NCI-H2196 treated with DMSO at 0.1 percent for 48 hours (cell line): ENCODE measurements at regions not wholly inside any gene's neighbourhood (a gene's known extent, or its start where the extent isn't known, plus 50 kb on each side); places are given as distances from the start of the nearest gene placed in this dataset.
"Not testable (repeated sequence)": the region's sequence is repeated elsewhere in the genome, so short reads cannot be mapped to it uniquely, and the experiment has no call there.

Experiments used
- DNase-seq: peaks from one replicate; lab custom pipeline; 2025; ENCODE audit not compliant: unreplicated experiment; lab: John Stamatoyannopoulos, UW

DNA sequence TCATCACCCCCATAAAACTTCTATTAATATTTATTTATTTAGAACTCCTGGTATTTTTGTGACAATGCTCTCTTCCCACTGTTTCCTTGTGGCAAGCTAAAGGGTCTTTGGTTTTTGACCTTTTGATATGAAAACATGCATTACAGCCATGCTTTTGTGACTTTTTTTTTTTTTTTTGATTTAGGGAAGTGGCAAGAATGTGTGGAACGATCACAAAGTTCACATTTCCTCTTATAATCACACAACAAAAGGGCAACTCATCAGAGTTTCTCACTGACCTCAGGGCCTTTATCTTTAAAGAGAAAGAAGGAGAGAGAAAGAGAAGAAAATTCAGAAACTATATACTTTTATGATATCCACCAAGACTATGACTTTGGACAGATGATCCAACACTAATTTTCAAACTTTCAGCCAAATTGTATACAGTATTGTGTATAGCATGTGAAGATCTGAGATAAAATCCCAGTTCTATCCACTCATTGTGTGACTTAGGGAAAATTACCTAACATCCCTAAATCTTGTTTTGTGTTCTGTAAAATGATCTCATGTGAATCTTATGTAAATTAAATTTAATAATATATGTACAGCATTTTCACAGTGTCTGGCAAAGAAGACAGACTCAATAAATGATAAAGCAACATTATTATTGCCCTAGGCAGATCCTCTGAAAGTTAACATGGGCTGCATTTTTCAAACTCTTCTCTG lies 106.8 kb upstream of the MARCKS start:
- DNase-seq: no peak

DNA sequence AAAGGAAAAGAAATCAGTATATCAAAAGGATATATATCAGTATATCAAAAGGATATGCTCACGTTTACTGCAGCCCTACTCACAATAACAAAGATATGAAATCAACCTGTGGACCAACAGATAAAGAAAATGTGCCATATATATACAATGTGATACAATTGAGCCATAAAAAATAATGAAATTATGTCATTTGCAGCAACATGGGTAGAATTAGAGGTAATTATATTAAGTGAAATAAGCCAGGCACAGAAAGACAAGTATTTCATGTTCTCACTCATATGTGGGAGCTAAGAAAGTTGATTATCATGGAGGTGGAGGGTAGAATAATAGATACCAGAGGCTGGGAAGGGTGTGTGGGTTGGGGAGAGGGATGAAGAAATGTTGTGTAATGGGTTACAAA lies 102.9 kb upstream of the MARCKS start:
- no peak for DNase-seq

DNA sequence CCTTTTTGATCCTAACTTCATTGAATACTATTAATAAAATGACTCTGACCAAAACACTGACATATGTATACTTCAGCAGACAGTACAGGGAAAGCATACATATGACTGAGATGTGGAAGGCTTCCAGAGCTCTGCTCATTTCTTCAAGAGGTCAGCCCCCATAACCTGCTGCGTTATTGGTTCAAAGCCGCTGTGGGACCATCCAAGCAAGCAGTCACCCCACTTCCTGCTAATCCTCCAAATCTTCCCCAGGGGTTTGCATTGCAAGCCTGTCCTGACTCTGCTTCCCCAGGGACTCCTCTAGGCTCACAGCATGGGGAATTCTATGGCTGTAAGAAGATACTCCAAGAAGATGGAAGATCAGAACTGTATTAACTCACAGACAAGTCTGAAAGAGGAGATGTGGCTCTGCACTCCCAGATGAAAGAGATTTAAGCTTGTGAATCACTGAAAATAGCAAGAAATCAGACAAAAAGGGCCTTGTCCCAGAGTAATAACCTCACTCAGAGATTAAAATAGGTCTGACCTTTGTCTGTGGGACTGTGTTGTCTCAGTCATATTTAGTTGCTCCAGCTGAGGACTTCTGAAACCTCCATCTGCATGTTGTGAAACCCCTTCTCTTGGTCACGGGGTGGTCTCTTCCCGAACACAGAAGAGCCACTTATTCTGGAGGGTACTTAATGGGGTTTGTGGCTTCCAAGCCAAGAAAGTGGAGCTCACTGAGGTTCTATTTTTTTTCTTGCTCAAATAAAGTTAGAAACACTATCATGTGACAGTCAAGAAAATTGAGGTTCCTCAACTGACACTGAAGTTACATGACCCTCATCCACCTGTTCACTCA lies 101.5 kb upstream of the MARCKS start:
- no peak for DNase-seq

DNA sequence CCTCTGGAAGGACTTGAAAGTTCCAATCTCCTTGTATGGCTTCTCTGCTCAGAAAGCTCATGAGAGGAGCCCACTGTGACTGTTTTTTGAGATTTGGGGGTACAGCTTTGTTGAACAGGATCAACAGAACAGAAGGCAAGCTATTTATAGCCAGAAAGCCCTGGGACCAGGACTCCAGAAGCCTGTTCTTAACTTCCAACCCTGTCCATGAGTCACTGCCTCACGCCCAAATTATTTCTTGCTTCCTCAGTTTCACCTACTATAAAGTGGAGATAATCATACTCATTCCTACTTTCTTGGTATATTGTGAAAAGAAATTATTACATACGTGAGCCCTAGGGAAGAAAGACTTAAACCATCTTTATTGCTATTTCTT lies 100.9 kb upstream of the MARCKS start:
- DNase-seq: no peak

DNA sequence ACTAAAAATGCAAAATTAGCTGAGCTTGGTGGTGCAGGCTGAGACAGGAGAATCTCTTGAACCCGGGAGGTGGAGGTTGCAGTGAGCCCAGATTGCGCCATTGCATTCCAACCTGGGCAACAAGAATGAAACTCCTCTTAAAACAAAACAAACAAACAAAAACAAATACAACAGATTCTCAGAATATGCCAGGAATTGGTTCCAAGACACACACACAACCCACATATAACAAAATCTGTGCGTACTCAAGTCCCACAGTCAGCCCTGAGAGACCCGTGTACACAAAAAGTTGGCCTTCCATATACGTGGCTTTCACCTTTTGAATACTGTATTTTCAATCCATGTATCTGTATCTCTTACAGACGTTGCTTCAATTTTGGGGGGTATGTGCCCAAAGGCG lies 98.9 kb upstream of the MARCKS start:
- no peak for DNase-seq

DNA sequence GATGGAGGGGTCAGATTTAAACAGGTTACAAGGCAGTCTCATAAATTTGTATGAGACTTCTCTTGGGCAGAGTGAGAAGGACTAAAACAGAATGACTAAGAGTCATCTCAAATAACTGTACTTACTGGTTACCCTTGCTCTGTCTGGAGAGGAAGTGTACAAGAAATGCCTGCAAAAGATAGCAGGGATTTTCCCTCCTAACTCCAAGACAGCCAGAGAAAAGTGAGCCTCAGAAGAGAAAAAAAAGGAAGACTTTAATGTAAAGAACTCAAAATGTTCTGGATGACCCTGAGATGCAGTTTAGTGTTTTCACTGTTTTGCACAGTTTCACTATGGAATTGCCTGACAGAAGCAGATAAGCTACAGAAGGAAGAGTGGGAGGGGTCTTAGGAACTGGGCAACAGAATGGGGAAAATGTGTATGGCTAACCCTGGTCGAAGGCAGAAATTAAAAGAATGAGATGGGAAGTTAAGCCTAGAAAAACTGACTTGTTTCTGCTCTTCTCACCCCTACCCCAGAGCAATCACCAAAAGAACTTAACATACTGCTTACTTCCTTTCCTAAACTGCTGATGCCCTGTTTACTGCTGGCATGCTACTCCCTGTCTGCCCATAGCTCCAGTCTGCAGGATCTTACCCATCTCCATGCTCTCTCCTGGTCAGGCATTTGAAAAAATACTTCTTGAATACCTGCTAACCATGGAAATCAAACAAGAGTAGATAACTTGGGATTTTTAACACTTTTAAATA lies 98.1 kb upstream of the MARCKS start:
- DNase-seq: no peak

DNA sequence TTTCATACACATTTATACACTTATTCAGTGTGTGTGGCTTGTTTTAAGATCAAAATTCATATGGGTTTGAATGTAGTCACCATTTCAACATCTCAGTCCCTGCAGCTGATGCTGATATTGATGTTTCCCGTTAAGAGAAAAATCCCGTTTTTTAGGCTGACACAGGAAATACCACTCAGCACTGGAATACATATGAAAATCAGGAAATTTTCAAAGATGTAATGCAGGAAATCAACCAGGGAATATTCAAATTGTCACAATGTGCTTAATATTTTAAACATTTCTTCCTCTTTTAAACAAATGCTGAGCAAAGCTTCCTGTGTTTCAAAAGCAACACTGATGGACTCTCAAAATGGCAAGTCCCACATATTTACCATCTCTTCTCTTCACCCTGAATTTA lies 94.5 kb upstream of the MARCKS start:
- DNase-seq: no peak

DNA sequence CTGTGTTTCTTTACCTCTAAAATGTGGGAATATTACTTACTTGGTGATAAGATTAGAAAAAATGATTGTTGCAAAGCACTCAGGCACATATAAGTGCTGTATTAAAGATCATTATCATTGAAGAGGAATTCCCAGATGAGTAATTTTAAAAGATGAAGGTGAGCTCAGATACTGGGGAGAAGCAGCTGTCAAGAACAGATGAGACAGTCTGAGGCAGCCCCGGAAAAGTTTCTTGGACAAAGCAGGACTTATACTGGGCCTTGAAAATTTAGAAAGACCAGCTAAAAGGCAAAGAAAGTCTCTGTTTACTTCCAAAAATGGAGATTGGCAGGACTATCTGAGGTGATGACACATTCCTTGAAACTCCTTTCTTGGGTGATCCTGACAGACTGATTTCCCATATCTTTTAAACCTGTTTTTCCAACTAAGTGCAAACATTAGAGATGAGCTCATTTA lies 93.8 kb upstream of the MARCKS start:
- no peak for DNase-seq

DNA sequence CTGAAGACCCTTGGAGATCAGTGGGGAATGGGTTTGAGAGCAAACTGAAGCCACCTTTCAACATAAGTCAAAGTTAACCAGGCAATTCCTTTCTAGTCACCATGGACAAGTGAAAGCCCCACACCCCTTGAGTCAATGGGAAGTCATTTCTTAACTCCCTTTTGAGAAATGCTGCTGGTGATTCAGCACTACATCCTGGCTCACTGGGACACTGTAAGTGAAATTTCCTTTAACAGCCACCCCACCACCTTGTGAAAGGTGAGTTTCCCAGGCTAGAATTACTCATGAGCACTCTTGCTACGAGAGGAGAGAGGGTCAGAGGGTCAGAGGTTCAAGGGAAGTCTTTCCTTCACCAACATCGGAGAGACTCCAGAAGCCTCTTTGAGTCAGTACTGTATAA lies 93.3 kb upstream of the MARCKS start:
- no peak for DNase-seq

DNA sequence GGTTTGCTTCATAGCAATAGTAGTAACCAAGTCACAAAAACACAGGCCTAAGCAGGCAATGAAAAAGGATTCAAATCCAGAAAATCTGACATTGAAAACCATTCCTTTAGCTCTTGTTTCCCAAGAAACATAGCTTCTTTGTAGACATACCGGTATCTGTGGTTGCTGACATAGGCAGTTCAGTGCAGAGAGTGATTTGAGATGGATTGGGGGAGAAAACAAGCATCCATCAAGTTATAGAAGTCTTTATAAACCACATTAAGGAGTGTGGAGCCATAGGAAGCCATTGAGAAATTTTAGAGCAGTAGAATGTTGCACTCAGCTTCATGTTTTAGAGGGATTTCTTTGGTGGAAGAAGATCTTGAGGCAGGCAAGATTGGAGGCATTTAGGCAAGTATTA lies 91.2 kb upstream of the MARCKS start:
- no peak for DNase-seq

DNA sequence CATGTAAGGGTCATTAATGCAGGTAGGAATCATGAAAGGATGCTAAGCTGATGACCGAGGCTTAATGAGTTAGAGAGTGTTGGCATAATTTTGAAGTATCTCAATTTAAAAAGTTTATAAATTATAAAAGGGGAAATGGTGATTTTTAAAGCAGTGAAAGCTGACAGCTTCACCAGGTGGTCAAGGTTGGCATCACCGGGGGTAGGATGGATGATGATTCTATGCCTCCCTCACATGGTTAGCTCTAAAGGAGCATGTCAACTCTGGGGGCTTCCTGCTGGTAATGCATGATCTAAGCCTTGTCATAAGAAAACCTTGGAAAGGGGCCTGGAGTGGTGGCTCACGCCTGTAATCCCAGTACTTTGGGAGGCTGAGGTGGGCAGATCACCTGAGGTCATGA lies 89.2 kb upstream of the MARCKS start:
- DNase-seq: no peak

DNA sequence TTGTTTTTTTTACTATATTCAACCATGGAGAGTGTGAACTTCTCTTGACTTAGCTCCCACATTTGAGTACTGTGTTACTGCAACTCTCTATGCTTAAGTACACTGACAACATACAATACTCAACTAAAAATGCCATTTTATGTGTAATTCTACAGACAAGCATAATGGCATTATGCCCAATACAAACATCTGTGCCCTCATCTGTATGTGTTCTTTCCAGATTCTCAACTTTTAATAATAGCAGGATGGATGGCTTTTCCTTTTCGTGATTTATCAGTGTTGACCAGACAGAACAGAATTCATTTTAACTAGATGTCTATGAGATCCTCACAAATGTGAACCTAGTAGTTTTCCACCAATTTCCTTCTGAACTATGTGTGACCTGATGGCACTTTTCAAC lies 84.2 kb upstream of the MARCKS start:
- DNase-seq: no peak

DNA sequence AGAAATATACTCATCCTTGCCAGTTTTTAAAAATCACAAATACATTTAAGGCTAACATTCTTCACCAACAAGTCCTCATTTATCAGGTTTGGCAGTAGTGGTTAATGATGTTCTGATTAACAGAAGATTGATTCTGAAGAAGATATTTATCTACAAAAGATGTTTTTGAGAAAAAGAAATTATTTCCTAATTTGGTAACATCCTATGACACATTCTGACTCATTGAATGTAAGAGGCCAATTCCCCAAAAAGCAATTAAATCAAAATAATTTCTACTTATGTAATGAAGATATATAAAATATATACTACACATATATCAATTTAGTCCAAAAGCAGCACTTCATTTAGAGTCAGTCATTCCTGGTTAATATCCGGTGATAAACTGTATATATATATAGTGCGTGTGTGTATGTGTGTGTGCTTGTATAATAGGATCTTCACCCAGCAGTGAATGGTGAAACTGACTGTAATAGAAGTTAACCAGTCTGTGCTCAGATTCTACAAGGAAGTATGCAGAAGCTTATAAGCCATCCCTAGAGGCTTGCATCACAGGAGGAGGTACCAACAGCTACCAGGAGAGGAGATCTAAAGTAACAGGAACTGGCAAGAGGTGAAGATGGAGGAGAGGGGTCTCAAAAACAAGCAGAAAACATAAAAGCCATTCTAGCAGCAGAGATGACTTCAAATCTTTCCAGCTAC lies 82.9 kb upstream of the MARCKS start:
- no peak for DNase-seq

DNA sequence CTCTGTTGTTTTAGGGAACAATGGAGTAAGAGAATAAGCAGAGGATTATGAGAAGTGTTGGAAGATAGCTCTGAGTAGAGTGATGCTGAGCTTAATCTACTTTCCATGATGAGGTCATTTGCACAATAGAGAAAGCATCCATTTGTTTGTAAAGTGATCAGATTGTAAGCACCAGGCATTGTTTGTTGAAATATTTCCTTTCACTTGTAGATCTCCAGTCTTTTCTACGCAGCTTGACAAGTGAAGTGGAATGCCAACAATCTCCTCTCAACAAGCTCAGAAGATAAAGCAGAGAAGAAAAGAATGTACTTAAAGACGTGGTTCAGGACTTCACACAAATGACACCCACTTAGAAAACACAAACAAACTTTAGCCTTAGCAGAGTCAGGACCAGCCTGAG lies 80.1 kb upstream of the MARCKS start:
- no peak for DNase-seq

DNA sequence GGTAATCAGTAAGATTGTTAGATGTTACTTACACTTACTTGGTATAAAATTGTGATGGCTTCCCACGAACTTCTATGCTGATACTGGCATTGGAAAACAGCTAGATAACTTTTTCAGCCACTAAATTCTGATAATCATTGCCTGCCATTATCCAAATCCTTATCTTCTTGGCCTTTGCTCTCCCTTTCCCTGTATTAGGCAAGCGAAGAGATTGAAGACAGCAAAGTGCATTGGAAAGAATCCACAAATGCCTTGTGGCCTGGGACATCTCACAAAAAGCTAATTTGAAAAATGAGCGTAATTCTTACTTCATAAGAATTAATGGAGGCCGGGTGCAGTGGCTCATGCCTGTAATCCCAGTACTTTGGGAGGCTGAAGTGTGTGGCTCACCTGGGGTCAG lies 79.5 kb upstream of the MARCKS start:
- DNase-seq: no peak

DNA sequence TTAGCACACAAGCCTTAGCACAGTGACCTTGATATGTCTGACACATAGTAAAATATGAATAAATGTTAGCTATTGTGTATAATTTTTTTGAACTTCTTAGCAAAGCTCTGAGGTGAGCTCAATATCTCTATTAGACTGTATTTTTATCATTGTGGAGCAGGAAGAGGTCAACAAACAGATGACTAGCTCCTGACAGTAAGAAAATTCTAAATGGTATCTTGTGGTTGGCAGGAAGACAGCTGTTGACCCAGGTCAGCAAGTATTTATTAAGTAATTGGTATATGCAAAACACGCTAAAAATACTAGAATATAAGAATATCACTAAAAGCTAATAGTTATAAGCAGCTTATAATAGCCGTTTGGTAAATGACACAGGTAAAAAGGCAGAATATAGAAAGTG lies 77.5 kb upstream of the MARCKS start:
- no peak for DNase-seq

DNA sequence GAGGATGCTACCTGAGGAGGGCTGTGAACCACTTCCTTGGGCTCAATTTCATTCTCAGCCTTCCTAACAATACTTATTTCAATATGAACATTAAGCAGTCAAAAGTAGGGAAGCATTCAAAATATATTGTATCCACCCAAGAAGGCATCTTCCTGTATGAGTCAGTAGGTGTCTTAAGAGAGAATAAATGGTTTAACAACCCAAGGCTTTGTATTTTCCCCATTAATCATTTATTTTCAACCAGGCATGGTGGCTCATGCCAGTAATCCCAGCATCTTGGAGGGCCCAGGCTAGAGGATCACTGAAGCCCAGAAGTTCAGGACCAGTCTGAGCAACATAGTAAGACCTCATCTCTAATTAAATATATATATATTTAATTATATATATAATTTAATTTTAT lies 74.5 kb upstream of the MARCKS start:
- DNase-seq: no peak

DNA sequence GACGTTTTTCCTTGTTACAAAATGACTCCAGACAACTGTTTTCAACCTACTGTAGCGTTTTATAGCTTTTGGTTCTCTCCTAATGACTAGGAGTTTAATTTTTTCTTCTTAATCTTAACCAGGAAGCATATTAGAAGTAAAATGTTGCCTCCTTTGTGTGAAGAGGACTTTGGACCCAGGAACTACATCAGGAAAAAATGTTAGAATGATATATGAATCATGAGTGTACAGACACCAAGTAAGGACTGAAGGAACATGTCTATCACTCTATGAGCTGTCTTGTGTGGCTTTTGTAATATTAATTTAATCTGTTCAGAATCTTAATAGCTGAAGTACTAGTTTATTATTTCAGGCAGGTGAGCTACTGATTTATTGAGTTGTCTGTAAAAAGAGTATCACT lies 71.0 kb upstream of the MARCKS start:
- DNase-seq: no peak

DNA sequence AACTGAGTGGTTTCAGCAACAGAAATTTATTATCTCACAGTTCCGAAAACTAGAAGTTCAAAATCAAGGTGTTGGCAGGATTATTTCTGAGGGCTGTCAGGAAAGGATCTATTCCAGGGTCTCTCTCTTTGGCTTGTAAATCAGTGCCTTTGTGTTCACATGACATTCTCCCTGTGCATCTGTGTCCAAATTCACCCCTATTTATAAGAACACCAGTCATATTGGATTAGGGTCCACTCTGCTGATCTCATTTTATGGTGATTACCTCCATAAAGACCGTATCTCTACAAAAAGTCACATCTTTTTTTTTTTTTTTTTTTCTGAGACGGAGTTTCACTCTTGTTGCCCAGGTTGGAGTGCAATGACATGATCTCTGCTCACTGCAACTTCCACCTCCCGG lies 68.6 kb upstream of the MARCKS start:
- no peak for DNase-seq

DNA sequence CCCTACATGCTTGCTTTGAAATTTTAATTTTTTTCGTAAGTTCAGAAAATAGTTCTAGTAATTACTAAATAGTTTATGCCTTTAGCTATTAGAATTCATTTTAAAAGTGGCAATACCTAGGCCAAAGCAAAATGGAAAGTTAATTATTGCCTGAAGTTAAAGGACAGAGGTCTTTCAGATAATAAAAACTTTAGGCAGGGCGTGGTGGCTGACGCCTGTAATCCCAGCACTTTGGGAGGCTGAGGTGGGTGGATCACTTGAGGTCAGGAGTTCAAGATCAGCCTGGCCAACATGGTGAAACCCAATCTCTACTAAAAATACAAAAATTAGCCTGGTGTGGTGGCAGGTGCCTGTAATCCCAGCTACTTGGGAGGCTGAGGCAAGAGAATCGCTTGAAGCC lies 65.9 kb upstream of the MARCKS start:
- not testable (repeated sequence) for DNase-seq

DNA sequence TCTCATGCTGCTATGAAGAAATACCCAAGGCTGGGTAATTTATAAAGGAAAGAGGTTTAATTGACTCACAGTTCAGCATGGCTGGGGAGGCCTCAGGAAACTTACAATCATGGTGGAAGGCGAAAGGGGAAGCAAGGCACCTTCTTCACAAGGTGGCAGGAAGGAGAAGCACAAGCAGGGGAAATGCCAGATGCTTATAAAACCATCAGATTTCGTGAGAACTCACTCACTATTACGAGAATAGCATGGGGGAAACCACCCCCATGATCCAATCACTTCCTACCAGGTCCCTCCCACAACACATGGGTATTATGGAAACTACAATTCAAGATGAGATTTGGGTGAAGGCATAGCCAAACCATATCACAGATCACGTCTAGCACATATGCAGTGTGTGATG lies 61.8 kb upstream of the MARCKS start:
- DNase-seq: not testable (repeated sequence)
